ENCODE measurements at regions not wholly inside any gene's neighbourhood (a gene's known extent, or its start where the extent isn't known, plus 50 kb on each side); places are given as distances from the start of the nearest gene placed in this dataset.

GRCh38 chr12:69107541-69107940 lies 131.8 kb upstream of the CPSF6 start:
- Histone ChIP-seq H3K4me2 (replicated peaks; ENCODE audit: low read depth, low read length, poor library complexity, severe bottlenecking) (no peak overlapping the region), H3K36me3 (replicated peaks in 1 of 2; ENCODE audit: control extremely low read depth in 1 of 2, control insufficient read depth in 1 of 2, extremely low read depth in 1 of 2, insufficient read depth in 2 of 2, low read length in 1 of 2) (no peaks in the 10 kb centered on the region), H2AFZ (ENCODE audit: insufficient read depth, low read depth, low read length, poor library complexity, severe bottlenecking) (no peak overlapping the region), H3K9ac (ENCODE audit: low read length) (no peak overlapping the region), H3K4me1 (ENCODE audit: control insufficient read depth in 2 of 2, insufficient read depth in 2 of 2, low read length in 2 of 2) (peaks cover 7 to 8% of the 10 kb centered on the region in 2 donors), H3K27ac (ENCODE audit: low read length in 2 of 2) (no peak overlapping the region), H4K20me1 (ENCODE audit: control insufficient read depth, insufficient read depth, low read length, poor library complexity, severe bottlenecking) (no peaks in the 10 kb centered on the region), H3K4me3 (ENCODE audit: control extremely low read depth in 1 of 5, extremely low read depth in 1 of 5, insufficient read depth in 1 of 5, low read depth in 2 of 5, low read length in 4 of 5) (no peak overlapping the region), H3K27me3 (replicated peaks in 1 of 4; ENCODE audit: control extremely low read depth in 1 of 4, control insufficient read depth in 3 of 4, insufficient read depth in 4 of 4, low read length in 3 of 4) (no peaks in the 10 kb centered on the region), H3K79me2 (ENCODE audit: control insufficient read depth, insufficient read depth, low read length) (no peaks in the 10 kb centered on the region), H3K9me3 (ENCODE audit: control extremely low read depth in 1 of 3, control insufficient read depth in 2 of 3, insufficient read depth in 1 of 3, low read length in 2 of 3) (peaks cover 0 to 3% (median 0%) of the 10 kb centered on the region in 3 donors)
- ATAC-seq (ENCODE audit: low read depth) (no peak), DNase-seq (no peak)
- H3K4me1 Mint-ChIP-seq: peaks cover 8% of the 10 kb centered on the region
- 100% methylated on average over 1 of the region's 1 CpG for WGBS (ENCODE audit: insufficient coverage)
- no peaks in the 10 kb centered on the region for H3K9me3 Mint-ChIP-seq (ENCODE audit: insufficient read depth)
- intact Hi-C loops (cut with micrococcal nuclease): no loop called here
- ChIA-PET CTCF (no interaction called here), POLR2A (no interaction called here)
- H3K27ac Mint-ChIP-seq: no peak overlapping the region
- H3K27me3 Mint-ChIP-seq: peaks cover 9% of the 10 kb centered on the region
- TF ChIP-seq EZH2 (IDR thresholded peaks at IDR 0.05; ENCODE audit: borderline replicate concordance, insufficient read depth, low read depth, low read length, poor library complexity, severe bottlenecking): no peak
- no peak for TF ChIP-seq CTCF (IDR thresholded peaks at IDR 0.05)
- H3K4me3 Mint-ChIP-seq: no peak overlapping the region

GRCh38 chr12:69108037-69108436 lies 131.3 kb upstream of the CPSF6 start:
- Mint-ChIP-seq H3K27ac (no peak overlapping the region), H3K9me3 (ENCODE audit: insufficient read depth) (no peaks in the 10 kb centered on the region), H3K4me1 (peaks cover 4% of the 10 kb centered on the region), H3K4me3 (no peak overlapping the region), H3K27me3 (peaks cover 9% of the 10 kb centered on the region)
- Histone ChIP-seq H3K9me3 (ENCODE audit: control extremely low read depth in 1 of 3, control insufficient read depth in 2 of 3, insufficient read depth in 1 of 3, low read length in 2 of 3) (peaks cover 0 to 3% (median 0%) of the 10 kb centered on the region in 3 donors), H4K20me1 (ENCODE audit: control insufficient read depth, insufficient read depth, low read length, poor library complexity, severe bottlenecking) (no peaks in the 10 kb centered on the region), H2AFZ (ENCODE audit: insufficient read depth, low read depth, low read length, poor library complexity, severe bottlenecking) (no peak overlapping the region), H3K36me3 (replicated peaks in 1 of 2; ENCODE audit: control extremely low read depth in 1 of 2, control insufficient read depth in 1 of 2, extremely low read depth in 1 of 2, insufficient read depth in 2 of 2, low read length in 1 of 2) (no peaks in the 10 kb centered on the region), H3K27ac (ENCODE audit: low read length in 2 of 2) (no peak overlapping the region), H3K79me2 (ENCODE audit: control insufficient read depth, insufficient read depth, low read length) (no peaks in the 10 kb centered on the region), H3K27me3 (replicated peaks in 1 of 4; ENCODE audit: control extremely low read depth in 1 of 4, control insufficient read depth in 3 of 4, insufficient read depth in 4 of 4, low read length in 3 of 4) (no peaks in the 10 kb centered on the region), H3K4me2 (replicated peaks; ENCODE audit: low read depth, low read length, poor library complexity, severe bottlenecking) (no peak overlapping the region), H3K4me1 (ENCODE audit: control insufficient read depth in 2 of 2, insufficient read depth in 2 of 2, low read length in 2 of 2) (peaks cover 2 to 4% of the 10 kb centered on the region in 2 donors), H3K9ac (ENCODE audit: low read length) (no peak overlapping the region), H3K4me3 (ENCODE audit: control extremely low read depth in 1 of 5, extremely low read depth in 1 of 5, insufficient read depth in 1 of 5, low read depth in 2 of 5, low read length in 4 of 5) (no peak overlapping the region)
- TF ChIP-seq CTCF (IDR thresholded peaks at IDR 0.05) (no peak), EZH2 (IDR thresholded peaks at IDR 0.05; ENCODE audit: borderline replicate concordance, insufficient read depth, low read depth, low read length, poor library complexity, severe bottlenecking) (no peak)
- no peak for ATAC-seq (ENCODE audit: low read depth)
- 88% methylated on average over 2 of the region's 2 CpGs for WGBS (ENCODE audit: insufficient coverage)
- intact Hi-C loops (cut with micrococcal nuclease): no loop called here
- no peak for DNase-seq
- ChIA-PET POLR2A (no interaction called here), CTCF (interaction anchor here (0.6 kb wide), 1 partner anchor 271 kb away, joined by 3 read pairs; no protein-coding TSS in a partner anchor)
